HPDE6-E6E7 (cell line): ENCODE measurements at regions not wholly inside any gene's neighbourhood (a gene's known extent, or its start where the extent isn't known, plus 50 kb on each side); places are given as distances from the start of the nearest gene placed in this dataset.
"Not testable (repeated sequence)": the region's sequence is repeated elsewhere in the genome, so short reads cannot be mapped to it uniquely, and the experiment has no call there.

Source experiments
- DNase-seq: peaks from one replicate; pipeline ENCODE4 v3.0.0; 2011; ENCODE audit warnings: missing footprints; ENCODE audit errors: extremely low spot score

DNA sequence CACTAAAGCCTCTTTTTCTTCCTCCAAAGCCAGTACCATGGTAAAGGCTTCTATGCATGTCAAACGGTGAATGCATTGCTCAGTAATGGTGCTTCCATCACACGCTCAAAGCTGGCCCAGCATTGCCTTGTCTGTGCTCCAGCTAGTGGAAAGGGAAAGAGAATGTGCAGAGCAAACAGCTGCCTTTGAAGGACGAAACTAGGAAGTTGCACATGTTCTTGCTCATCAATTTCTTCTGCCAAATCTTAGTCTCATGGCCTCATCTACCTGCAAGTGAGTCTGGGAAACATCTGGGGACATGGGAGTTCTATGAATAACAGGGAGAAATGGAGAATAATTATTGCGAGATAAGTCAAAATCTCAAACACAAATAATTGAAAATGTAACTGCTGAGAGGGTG, 216.5 kb upstream of the SSTR4 start:
- no peak for DNase-seq

DNA sequence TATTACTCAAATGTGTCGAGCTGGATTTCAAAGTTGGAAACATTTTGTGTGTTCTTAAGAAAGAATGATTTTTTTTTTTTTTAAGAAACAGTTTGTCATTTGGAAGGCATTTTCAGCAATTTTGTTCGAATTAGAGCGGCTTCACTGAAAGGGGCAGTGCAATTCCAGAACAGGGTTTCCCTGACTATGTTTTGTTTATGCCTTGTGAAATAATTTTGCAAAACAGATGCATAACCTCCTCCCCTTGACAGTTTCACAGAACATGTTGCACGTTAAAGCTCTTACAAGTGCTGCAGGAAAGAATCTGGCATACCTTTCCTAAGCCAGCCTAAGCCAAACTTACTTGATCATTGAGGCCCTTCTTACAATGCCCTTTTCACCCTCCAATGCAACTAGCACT, 216.0 kb upstream of the SSTR4 start:
- no peak for DNase-seq

DNA sequence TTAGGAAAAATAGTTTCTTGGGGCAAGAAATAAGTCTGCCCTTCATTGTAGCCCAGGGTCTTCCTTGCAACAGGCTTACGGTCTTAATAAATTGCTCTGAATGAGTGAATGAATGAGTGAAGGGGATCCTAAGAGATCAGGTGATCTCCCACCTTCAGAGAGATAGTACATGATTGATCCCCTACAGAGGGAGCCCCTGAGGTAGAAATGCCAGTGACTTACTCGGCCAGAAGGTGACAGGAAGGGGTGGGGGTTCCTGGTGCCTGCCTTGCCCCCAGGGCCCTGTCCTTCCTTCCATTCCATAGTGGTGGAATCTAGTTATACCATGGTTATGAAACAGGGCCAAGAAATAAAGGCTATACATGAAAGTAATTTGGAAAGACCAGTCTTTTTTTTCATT, 215.3 kb upstream of the SSTR4 start:
- no peak for DNase-seq

DNA sequence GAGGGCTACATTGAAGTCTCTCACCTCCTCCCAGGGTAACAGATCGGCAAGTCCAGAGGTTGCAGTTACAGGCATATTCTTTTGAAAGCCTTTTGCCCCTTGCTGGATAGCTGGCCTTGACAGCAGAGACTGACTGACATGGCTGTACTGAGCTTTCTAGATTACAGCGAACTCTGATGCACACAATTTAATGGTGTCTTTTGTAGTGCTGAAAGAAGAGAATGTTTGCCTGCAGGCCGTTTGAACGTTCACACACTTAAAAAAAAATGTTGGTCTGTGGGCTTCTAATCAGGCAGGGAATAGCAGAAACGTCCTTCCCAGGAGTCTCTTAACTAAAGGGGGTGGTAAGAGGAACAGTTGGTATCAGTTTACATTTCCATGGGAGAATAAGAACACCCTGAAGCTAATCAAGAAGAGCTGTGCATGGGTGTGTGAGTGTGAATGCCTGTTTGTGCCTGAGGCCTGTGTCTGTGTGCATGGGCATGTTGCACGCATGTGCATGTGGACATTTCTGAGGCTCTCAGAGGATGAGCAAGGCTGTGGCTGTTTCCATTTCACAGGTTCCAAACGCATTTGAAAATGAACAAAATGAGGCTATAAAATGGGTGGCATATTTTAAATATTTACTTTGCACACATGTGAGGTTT, 213.9 kb upstream of the SSTR4 start:
- no peak for DNase-seq

DNA sequence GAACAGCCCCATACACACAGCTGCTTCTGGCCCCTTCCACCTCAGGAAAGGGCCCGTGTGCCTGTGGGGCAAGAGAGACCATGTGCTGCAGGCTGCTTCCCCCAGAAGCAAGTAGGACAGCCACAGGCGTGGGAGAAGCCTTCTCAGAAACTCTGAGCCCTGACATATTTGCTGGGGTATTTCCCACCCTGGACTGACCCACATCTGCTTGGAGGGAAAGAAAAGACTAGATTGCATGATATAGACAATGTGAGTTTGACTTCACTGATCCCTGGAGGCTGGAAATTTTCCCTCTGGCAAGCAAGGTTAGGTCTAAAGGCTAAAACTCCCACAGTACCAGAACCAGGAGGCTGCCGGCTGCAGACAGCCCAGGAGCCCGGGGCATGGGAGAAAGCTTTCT, 213.3 kb upstream of the SSTR4 start:
- no peak for DNase-seq

DNA sequence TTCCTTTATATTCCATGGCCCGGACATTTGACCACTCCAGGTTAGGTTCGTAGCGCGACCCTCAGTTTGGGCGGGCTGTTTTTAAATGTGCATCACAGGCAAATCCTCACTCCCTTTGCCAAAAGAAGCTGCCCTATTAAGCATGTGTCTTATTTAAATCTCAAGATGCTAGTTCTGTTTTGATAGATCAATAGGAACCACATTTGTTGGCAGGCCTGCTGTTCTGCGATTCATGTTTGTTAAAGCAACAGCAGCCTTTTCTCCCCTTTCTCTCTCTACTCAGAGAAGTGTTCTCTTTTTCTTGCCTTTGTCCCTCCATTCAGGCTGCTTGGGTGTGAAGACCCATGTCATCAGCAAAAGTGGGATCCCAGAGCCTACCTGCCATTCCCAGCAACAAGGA, 212.0 kb upstream of the SSTR4 start:
- DNase-seq = no peak

DNA sequence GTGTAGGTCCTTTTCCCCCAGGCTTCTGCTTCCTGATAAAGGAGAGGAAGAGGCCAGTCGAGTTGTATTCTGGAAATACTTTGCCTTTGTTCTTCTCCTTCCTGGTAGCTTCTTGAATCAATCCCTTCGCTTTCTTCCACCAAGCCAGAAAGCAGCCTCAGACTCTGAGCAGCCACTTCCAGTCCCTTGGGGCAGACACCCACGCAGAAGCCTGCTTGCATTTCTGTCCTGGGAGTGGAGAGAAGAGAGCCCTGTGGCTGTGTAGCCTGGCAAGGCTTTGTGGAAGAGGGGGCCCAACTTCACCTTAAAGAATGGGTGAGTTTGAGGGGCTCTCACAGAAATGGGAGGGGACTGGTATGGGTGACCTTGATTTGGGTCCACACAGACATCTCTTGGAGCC, 211.0 kb upstream of the SSTR4 start:
- no peak for DNase-seq

DNA sequence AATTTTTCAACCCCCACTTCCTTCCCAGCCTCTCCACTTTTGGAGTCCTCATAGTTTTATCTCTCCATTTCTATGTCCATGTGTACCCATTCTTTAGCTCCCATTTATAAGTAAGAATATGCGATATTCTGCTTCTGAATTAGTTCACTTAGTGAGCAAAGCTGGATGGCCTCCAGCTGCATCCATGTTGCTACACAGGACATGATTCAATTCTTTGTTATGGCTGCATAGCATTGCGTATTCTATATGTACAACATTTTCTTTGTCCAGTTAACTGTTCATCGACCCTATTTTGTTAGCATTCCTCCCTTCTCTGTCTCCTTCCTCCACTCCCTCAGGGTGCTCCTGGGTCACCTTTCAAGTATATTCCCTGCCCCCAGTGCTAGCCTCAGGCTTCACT, 210.0 kb upstream of the SSTR4 start:
- DNase-seq = no peak

DNA sequence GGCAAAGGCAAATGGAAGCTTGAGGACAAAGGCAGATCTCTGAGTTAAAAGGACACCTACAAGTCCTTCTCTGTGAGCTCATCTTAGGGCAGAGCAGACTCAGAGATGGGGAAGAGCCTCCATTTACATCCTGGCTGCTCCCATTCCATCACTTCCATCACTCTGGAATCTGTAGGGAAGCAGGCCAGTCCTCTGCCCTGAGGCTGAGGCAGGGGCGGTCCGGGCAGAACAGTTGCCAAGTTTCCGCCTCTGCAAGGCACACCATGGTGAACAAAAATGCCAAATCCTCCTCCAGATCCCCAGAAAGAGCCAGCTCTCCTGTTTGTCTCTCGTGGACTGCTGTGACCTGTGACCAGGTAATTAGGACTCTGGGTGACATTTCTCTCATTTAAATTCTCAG, 209.6 kb upstream of the SSTR4 start:
- no peak for DNase-seq

DNA sequence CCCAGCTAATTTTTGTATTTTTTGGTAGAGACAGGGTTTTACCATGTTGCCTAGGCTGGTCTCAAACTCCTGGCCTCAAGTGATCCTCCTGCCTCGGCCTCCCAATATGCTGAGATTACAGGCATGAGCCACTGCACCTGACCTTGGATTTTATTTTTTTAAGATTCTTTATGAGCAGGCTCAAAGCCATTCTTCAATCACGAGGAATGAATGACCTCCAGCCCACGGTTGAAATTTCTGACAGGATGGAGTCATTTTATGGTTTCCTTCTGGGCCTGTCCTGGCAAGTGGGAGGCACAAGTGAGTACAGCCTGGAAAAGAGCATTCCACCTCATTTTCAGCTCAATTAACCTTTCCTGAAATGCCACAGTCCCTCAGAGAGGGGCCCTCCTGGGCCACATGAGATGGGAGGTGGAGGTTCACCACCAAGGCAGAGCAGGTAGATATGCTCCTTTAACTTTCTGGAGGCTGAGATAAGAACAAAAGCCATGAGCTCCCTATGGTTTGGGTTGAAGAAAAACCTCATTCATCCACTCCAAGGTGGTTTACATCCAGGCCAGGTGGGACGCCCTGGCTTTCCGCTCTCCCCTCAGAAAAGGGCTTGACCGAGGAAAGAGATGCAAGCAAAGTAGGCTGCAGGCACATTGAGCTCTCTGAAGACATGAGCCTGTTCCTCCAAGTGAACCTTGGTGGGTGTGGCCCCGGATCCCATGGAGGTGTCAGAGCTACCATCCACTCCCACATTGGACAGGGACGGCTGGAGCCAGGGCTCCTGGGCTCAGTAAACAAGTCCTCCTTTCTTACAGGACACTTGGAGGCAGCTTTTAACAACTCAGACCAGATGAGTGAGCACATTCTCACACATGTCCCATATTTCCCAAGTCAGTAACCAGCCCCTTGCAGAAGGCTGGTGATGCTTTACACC, 208.5 kb upstream of the SSTR4 start:
- DNase-seq = no peak

DNA sequence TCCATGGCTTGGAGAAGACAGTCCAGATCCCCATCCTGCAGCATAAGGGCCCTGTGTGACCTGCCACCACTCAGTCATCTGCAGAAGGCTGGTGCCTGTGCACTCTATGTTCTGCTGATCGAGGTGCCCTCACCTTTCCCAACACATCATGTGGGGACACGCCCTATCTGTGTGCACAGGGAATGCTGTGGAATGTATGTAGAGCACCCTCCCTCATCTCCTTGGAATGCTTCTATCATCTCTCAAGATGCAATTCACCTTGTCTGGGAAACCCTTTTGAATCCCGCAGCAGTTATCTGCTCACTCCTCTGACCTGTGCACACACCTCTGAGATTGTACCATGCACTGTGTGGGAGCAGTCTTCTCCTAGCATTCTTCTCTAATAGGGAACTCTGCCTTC, 207.2 kb upstream of the SSTR4 start:
- no peak for DNase-seq

DNA sequence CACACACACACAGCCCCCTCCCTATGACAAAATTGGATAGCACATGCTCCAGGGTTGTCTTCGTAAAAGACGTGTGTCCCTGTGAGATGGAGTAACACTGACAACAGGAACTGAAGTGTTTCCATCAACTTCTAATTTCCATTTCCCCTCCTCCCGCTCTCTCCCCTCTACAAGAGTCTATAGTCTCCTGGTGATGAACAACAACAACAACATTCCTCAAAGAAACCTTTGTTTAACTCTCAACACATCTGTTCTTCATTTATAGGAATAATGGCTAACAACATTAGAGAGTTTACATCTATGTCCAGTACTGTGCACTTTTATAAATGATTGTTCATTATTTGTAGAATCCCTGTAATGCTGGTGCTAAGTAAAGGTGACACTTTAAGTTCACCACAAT, 205.8 kb upstream of the SSTR4 start:
- no peak for DNase-seq

DNA sequence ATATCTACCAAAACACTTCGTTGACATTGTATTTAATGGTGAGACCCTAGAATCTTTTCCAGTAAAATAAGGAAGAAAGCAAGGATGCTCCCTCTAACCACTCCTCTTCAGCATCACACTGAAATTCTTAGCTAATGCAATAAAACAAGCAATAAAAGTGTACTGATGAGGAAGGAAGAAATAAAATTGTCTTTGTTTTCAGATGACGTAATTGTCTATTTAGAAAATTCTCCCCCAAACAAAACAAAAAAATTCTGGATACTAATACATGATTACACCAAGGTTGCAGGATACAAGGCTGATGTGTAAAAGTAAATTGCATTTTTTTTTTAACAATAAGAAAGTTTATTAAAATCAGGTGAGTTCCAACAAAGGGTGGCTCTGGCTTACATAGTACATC, 205.0 kb upstream of the SSTR4 start:
- DNase-seq = no peak

DNA sequence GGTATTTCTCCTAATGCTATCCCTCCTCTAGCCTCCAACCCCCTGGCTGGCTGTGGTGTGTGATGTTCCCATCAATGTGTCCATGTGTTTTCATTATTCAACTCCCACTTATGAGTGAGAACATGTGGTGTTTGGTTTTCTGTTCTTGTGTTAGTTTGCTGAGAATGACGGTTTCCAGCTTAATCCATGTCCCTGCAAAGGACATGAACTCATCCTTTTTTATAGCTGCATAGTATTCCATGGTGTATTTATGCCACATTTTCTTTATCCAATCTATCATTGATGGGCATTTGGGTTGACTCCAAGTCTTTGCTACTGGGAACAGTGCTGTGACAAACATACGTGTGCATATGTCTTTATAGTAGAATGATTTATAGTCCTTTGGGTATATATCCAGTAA, 204.4 kb upstream of the SSTR4 start:
- not testable (repeated sequence) for DNase-seq

DNA sequence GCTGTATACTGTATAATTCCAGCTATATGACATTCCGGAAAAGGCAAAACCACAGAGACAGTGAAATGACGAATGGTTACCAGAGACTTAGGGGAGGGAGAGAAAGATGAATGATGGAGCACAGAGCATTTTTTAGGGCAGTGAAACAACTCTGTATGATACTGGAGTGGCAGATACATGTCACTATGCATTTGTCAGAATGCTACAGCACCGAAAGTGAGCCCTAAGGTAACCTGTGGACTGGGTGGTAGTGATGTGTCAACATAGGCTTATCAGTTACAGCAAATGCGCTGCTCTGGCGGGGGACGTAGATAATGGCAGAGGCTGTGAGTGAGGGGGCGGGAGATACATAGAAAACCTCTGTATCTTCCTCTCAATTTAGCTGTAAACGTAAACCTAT, 201.3 kb upstream of the SSTR4 start:
- DNase-seq = no peak

DNA sequence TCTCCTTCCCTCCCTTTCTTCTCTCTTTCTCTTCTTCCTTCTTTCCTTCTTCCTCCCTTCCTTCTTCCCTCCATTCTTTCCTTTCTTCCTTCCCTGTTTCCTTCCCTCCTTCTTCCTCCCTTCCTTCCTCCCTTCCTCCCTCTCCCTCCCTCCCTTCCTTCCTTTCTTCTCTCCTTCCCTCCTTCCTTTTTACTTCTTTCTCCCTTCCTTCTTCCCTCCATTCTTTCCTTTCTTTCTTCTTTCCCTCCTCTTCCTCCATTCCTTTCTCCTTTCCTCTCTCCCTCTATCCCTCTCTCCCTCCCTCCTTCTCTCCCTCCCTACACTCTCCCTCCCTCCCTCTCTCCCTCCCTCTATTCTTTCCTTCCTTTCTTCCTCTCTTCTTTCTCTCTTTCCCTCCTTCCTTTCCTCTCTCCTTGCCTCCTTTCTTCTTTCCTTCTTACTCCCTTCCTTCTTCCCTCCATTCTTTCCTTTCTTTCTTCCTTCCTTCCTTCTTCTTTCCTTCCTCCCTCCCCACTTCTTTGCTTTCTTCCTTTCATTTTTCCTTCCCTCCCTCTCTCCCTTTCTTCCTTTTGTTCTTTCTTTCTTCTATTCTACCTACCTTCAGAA, 200.4 kb upstream of the SSTR4 start:
- DNase-seq = no peak

DNA sequence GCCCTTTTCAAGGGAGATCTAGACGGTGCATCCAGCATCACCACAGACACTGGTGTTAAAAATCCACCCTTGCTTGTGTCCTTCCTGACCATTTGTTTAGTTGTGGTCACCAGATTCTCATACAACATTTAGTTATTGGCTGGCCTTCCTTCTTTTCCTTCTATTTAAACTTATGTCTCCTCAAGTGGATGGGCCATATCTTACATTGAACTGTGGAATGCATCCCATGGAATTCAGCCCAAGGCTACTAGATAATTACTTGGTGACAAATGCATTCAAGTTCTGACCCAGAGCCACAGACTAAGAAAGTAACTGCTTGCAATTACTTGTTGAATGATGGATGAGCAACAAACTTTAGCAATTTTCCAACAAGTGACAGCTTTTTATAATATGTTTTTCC, 198.9 kb upstream of the SSTR4 start:
- no peak for DNase-seq

DNA sequence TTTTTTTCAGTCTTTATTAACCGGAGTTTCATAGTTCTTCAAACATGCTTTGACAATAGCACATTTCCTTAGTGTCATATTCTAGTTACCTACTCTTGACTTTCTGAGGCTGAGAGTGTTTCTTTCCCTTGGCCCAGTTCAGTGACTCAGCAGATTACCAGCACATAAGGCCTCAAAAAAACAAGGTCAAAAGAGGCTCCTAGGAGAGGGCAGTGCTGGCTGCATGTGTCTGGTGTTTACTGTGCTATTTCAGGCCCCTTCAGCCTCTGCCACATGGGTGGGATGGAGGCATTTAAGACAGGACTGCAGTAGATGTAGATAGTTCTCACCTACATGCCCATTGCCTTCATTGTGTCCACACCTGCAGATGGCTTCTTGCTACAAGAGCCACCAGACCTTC, 198.2 kb upstream of the SSTR4 start:
- no peak for DNase-seq

DNA sequence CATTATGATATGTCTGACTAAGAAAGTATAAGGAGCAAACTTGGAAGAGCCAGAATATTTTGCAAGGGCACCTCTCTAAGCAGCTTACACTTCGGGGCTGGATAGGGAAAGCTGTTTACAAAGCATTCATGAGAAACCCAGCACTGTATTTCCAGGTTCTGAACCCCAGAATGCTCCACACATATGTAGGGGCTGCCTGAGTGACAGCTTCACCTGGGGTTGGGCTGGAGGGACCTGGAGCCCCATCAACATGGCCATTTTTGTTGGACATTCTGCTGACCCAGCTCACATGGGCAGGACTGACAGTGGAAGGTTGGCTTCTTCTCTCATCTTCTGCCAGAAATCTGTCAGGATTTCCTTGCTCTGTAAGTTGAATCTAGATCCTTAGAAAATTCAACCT, 197.1 kb upstream of the SSTR4 start:
- no peak for DNase-seq

DNA sequence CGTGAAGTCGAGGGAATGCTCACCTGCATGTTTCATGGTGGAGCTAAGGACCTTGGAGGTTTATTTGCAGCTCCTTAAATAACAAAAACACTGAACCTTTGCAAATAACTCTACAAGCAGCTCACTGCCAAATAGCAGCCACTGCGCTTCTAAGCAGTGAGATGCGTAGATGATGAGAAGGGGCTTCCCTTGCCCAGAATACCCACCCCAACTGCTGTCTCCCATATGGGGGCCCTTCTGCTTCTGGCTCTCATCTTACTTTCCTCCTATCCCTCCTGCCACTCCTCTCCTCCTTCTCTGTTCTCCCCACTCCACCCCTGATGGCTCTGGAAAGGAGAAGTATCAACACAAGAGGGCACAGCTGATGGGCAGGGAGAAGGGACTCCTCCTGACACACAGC, 193.3 kb upstream of the SSTR4 start:
- no peak for DNase-seq

DNA sequence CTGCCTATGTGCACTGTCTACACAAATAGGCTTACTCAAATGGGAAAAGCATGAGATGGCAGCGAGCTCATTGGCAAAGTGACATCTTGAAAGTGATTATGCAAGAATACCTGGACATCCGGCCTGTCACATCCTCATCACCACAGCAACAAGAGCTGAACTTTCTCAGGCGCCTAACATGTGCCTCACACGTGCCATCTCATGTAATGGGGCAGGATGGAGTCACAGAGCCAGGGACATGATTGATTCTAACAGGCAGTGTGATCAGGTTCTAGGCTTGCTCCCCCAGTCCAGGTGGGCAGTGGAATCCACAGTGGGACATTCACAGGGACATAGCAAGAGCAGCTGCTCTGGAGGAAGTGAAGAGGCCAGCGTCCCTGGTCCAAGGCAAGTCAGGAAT, 192.3 kb upstream of the SSTR4 start:
- no peak for DNase-seq

DNA sequence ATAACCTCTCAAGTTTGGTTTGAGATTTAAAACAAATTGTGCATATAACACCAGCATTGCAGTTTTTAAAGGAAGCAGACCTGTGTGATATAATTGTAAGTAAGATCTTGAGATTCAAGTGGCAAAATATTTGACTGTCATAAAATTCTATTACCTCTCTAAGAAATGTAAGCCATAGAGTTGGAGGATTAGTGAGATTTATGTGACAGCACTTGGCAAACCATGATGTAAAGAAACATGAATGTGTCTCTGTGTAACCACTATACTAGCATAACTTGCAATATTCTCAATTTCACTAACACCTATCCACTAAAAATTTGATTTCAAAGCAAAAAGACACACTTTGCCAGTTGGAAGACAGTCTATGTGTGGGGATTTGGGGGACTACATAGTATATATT, 190.2 kb upstream of the SSTR4 start:
- no peak for DNase-seq

DNA sequence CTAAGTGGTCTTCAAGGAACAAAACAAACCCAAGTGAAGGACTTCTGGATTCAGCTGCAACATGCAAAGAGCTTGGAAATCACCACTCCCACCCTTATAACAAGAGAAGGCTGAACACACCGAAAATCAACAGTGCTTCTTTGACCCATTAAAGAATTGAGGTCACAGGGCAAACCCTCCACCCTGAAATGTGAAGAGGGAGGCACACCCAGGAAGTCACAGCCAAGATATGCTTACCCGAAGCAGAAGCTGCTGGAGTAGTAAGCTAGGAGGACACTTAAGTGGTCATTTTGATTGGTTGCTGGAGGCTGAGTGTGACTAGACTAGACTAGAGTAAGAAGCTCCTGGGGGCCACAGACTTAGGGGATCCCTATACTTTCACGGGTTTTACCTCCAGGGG, 188.2 kb upstream of the SSTR4 start:
- DNase-seq = no peak
